NCI-H1417 treated with DMSO at 0.1 percent for 48 hours (cell line): ENCODE measurements at regions not wholly inside any gene's neighbourhood (a gene's known extent, or its start where the extent isn't known, plus 50 kb on each side); places are given as distances from the start of the nearest gene placed in this dataset.
"Not testable (repeated sequence)": the region's sequence is repeated elsewhere in the genome, so short reads cannot be mapped to it uniquely, and the experiment has no call there.

Experiments used
- DNase-seq: peaks from one replicate; lab custom pipeline; 2025; lab: John Stamatoyannopoulos, UW

GRCh38 chr10:33498391-33498891 is 164.0 kb upstream of the NRP1 start:
- DNase-seq: no peak

- DNase-seq: no peak
These were observed 162.9 kb upstream of the NRP1 start for GRCh38 chr10:33497338-33497737.

GRCh38 chr10:33496096-33496495 is 161.6 kb upstream of the NRP1 start:
- DNase-seq: no peak

GRCh38 chr10:33494694-33495265 is 160.3 kb upstream of the NRP1 start:
- DNase-seq: no peak

GRCh38 chr10:33493978-33494377 is 159.5 kb upstream of the NRP1 start:
- DNase-seq: no peak

GRCh38 chr10:33493497-33493896 is 159.0 kb upstream of the NRP1 start:
- DNase-seq: no peak

GRCh38 chr10:33492701-33493345 is 158.4 kb upstream of the NRP1 start:
- no peak for DNase-seq

GRCh38 chr10:33489501-33490176 is 155.2 kb upstream of the NRP1 start:
- DNase-seq: no peak

- DNase-seq: no peak
These were observed 152.7 kb upstream of the NRP1 start for GRCh38 chr10:33487014-33487776.

- no peak for DNase-seq
These were observed 150.8 kb upstream of the NRP1 start for GRCh38 chr10:33485276-33485675.

- no peak for DNase-seq
These were observed 150.3 kb upstream of the NRP1 start for GRCh38 chr10:33484787-33485186.

- DNase-seq: peak; percentile 50
These were observed 149.3 kb upstream of the NRP1 start for GRCh38 chr10:33483816-33484190.

GRCh38 chr10:33483124-33483815 is 148.8 kb upstream of the NRP1 start:
- DNase-seq: peak; percentile 50

GRCh38 chr10:33482486-33482885 is 148.0 kb upstream of the NRP1 start:
- DNase-seq: no peak

GRCh38 chr10:33481184-33481583 is 146.7 kb upstream of the NRP1 start:
- no peak for DNase-seq

- DNase-seq: not testable (repeated sequence)
These were observed 145.9 kb upstream of the NRP1 start for GRCh38 chr10:33480417-33480816.

- no peak for DNase-seq
These were observed 144.2 kb upstream of the NRP1 start for GRCh38 chr10:33478675-33479125.

- no peak for DNase-seq
These were observed 143.7 kb upstream of the NRP1 start for GRCh38 chr10:33478089-33478674.

GRCh38 chr10:33477291-33478088 is 143.0 kb upstream of the NRP1 start:
- no peak for DNase-seq

- no peak for DNase-seq
These were observed 142.3 kb upstream of the NRP1 start for GRCh38 chr10:33476757-33477273.
